Stimulated activated CD4-positive, alpha-beta T cell treated with anti-CD3 and anti-CD28 coated beads, Interleukin-1b, Interleukin-23, amount 100 ng/mL, for 1 hour (primary cell): ENCODE measurements at regions not wholly inside any gene's neighbourhood (a gene's known extent, or its start where the extent isn't known, plus 50 kb on each side); places are given as distances from the start of the nearest gene placed in this dataset.
"Not testable (repeated sequence)": the region's sequence is repeated elsewhere in the genome, so short reads cannot be mapped to it uniquely, and the experiment has no call there.

ENCODE experiments used
- DNase-seq, 2 donors: peaks; one replicate each; pipeline ENCODE4 v3.0.0-alpha.2; 2020; ENCODE audit warnings: low read depth in 2 of 2

DNA sequence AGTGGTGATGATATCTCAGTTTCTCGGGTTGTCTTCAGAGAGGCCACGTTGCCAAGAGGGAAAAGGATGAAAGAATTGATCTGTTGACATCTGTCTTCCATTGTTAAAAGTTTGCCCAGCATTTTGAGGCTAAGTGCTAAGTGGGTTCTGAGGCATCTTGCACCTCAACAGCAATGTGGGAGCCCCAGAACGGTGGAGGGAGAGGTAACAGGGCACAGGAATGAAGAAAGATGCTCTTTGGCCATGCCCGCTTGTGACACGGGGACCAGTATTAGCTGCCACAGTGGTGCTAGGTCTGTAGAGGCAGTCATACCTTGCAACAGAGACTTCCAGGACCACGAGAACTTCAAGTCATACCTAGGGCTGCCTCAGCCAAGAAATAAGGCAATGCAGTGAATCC is 106.6 kb upstream of the NUPR2 start:
- no peak for DNase-seq

DNA sequence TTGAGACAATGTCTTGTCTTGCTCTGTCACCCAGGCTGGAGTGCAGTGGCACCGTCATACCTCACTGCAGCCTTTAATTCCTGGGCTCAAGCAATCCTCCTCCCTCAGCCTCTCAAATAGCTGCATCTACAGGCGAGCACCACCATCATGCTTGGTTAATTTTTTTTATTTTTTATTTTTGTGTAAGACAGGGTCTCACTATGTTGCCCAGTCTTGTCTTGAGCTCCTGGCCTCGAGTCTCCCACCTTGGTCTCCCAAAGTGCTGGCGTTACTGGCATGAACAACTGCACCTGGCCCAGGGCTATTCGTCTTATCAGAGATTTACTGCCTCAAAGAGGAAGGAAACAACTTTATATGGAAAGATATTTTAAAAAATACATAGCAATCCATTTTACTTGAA is 102.8 kb upstream of the NUPR2 start:
- no peak for DNase-seq

DNA sequence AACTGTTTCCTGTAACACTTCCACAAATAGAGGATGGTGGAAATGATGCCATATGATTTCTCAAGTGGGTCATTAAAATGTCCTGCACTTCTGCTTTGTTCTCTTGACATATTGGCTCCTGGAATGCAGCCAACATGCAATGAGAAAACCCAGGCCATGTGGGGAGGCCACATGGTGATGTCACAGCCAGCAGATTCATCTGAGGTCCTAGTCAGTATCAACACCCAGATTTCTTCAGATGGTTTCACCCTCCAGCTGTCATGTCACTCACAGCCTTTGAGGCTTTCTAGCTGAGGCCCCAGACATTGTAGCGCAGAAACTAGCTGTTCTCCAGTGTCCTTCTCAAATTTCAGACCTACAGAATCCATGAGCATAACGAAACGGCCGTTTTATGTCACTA is 102.3 kb upstream of the NUPR2 start:
- no peak for DNase-seq

- DNase-seq, result no peak
Observed at GRCh38 chr7:56213574-56213973, 97.4 kb upstream of the NUPR2 start.

- DNase-seq, result no peak
Observed at GRCh38 chr7:56206420-56206819, 90.2 kb upstream of the NUPR2 start.

DNA sequence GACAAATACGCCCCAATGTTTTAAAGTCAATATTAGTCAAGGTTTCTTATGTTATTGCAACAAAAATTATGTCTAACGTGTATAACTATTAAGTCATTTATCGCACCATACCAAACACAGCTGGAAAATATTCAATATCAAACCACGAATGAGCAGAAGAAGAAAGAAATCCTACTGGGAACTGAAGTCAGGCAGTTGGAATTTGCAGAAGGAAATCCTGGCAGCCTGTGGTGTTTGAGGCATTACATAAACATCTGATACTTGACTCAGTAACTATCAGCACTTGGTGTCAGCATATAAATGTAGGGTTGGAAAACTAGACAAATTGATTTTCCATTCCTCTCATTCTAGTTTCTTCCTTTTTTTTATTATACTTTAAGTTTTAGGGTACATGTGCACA is 83.4 kb upstream of the NUPR2 start:
- no peak for DNase-seq

DNA sequence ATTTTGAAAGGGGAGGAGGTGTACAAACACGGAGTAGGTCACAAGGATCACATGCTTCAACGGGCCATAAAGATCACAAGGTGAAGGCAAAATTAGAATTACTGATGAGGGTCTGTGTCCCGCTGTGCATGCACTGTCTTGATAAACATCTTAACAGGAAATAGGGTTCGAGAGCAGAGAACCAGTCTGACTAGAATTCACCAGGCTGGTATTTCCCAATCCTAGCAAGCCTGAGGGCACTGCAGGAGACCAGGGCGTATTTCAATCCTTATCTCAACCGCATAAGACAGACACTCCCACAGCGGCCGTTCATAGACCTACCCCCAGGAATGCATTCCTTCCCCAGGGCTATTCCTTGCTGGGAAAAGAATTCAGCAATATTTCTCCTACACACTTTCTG is 80.0 kb upstream of the NUPR2 start:
- not testable (repeated sequence) for DNase-seq

DNA sequence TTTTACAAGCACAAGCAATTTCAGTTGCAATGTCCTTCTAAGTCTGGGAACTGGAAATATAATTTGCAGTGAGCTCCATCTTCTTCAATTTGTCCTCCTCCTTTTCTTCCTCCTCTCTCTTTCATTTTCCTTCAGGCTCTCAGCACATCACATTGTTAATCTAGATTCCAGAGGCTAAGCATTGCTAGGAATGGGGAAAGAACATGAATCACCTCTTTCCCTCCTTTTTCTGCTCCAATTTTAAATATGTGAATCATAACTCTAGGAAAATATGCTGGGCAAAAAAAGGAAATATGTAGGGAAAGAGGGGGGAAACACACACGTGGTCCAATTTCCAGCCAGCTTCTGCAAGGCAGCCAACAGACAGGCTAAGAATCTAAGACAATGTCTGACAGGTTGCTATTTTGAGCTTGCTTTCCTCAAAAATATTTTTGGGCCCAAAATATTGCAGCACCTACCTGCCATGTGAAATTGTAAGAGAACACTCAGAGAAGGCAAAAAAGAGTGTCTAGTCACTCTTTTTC is 72.7 kb upstream of the NUPR2 start:
- DNase-seq, result no peak

DNA sequence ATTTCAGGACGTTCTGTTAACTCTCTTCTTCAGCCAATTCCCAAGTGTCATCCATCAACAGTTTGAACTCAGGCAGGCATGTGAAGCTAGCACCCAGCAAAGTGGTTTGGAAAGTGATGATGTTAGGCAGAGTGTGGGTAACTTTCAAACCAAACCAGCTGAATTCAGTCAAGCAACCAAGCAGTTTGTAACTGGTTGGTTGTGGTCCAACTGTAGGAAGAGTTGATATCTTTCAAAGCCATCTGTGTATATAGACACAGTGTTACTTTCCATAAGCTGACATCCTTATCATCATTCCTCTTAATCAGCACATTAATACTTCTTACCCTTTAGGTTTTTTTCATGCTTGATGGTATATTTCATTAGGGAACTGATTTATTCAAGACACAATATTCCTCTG is 72.2 kb upstream of the NUPR2 start:
- DNase-seq, result no peak

GRCh38 chr7:56181010-56181409 is 64.8 kb upstream of the NUPR2 start:
- DNase-seq, result no peak

DNA sequence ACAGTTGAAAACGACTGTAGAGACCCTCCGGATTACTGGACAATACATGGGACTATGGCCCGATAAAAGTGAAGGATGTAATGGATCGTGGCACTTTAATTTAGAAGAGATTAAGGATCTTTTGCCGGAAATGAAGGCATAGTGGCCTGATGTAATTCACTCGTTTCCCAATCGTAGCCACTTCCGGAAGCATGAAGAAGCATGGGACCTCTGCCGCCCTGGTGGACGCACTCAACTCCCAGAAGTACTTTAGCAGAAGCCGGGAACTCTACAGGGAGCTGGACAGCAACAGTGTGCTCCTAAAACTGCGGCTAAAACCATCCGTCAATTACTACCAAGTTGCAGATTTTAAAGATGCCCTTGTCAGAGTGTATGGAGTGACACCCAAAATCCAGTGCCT is 59.6 kb upstream of the NUPR2 start:
- DNase-seq, result no peak

- DNase-seq, result no peak
Observed at GRCh38 chr7:56174875-56175760, 58.9 kb upstream of the NUPR2 start.

GRCh38 chr7:56174346-56174874 is 58.2 kb upstream of the NUPR2 start:
- no peak for DNase-seq
